Fibroblast of pulmonary artery (primary cell): ENCODE measurements at regions not wholly inside any gene's neighbourhood (a gene's known extent, or its start where the extent isn't known, plus 50 kb on each side); places are given as distances from the start of the nearest gene placed in this dataset.

Source experiments
- DNase-seq: peaks from one replicate; pipeline ENCODE4 v3.0.0-alpha.2; 2010; ENCODE audit warnings: low read depth
- H3K4me3 ChIP-seq: replicated peaks from 2 replicates; pipeline ENCODE4 v1.5.1; 2011; ENCODE audit warnings: low read depth, mild to moderate bottlenecking, control low read depth, low read length, moderate library complexity
- CTCF ChIP-seq: IDR thresholded peaks from 2 replicates; pipeline ENCODE4 v1.5.1; 2011; ENCODE audit warnings: mild to moderate bottlenecking, control low read depth, low read length, inconsistent platforms; ENCODE audit errors: missing control alignments

GRCh38 chr16:35221482-35222185 lies 1762.2 kb downstream of the TP53TG3F start:
- no peak for DNase-seq
- no peak overlapping the region for H3K4me3 ChIP-seq
- TF ChIP-seq CTCF, result no peak

- no peak overlapping the region for H3K4me3 ChIP-seq
- no peak for TF ChIP-seq CTCF
- no peak for DNase-seq
Measured at GRCh38 chr16:35234679-35235078, 1775.3 kb downstream of the TP53TG3F start.

- no peak overlapping the region for H3K4me3 ChIP-seq
- TF ChIP-seq CTCF, result no peak
- DNase-seq, result no peak
Measured at GRCh38 chr16:35239561-35239960, 1780.1 kb downstream of the TP53TG3F start.

- no peak for TF ChIP-seq CTCF
- no peak overlapping the region for H3K4me3 ChIP-seq
- no peak for DNase-seq
Measured at GRCh38 chr16:35249051-35249450, 1789.6 kb downstream of the TP53TG3F start.

- TF ChIP-seq CTCF, result no peak
- DNase-seq, result peak; percentile 3
- H3K4me3 ChIP-seq, result no peak overlapping the region
Measured at GRCh38 chr16:35252356-35252936, 1793.0 kb downstream of the TP53TG3F start.

- no peak for DNase-seq
- no peak overlapping the region for H3K4me3 ChIP-seq
- no peak for TF ChIP-seq CTCF
Measured at GRCh38 chr16:35255186-35255803, 1795.9 kb downstream of the TP53TG3F start.

GRCh38 chr16:35255816-35256215 lies 1796.4 kb downstream of the TP53TG3F start:
- no peak for TF ChIP-seq CTCF
- no peak for DNase-seq
- H3K4me3 ChIP-seq, result no peak overlapping the region
